HG03457 (cell line): ENCODE measurements at regions not wholly inside any gene's neighbourhood (a gene's known extent, or its start where the extent isn't known, plus 50 kb on each side); places are given as distances from the start of the nearest gene placed in this dataset.
"Not testable (repeated sequence)": the region's sequence is repeated elsewhere in the genome, so short reads cannot be mapped to it uniquely, and the experiment has no call there.

Experiments used
- ATAC-seq: cut with Tn5 transposase; IDR thresholded peaks from one replicate; pipeline ENCODE4 v1.9.1; 2021; ENCODE audit warnings: moderate number of reproducible peaks; ENCODE audit not compliant: unreplicated experiment

DNA sequence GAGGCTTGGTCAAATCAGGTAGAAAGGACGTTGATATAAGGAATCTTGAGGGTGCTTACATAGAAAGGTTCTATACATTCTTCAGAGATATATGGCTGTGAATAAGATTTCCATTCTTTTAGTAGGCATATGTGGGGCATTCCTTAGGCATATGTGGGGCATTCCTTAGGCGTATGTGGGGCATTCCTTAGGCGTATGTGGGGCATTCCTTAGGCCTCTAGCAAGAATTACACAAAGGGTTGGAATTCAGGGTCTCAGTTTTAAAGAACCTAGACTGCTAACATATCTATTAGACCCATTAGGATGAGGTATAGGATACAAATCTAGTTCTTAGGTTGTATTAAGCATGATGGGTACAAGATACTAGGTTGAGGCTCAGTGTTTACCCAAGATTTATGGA, 607.8 kb downstream of the SI start:
- ATAC-seq: no peak

DNA sequence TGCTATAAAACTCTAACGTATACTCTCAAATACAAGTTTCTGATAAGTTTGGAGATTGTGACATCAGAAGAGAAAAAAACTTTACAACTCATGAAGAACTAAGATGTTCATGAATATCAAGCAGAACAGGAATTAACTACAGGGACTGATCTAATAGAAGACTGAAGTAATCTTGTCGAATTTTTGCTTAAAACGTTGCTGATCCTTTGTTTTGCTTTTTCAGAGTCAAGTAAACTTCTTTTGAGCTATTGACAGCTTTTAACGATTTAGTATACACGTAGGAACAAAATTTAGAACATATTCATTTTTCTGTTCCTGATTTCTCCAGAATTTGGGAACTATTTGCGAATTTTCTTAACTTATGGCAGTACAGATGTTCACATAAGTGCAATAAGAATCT, 610.2 kb downstream of the SI start:
- ATAC-seq: no peak

DNA sequence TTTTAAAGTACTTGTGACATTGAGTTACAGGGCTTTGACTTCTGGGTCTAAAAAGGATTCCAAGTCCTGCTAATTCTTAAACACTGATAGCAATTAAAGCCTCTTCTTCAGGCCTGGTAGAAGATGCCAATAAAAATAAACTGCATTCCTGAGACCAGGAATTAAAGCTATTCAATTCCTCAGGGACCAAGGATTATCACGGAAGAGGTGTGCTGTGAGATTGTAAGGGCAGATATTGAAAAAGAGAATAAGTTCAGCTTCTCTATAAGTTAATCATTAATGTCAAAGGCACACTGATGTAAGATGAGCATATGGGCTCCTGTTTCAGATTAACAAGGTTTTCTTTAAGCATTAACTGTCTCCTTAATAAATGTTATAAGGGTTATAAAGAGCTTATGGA, 611.3 kb downstream of the SI start:
- no peak for ATAC-seq

DNA sequence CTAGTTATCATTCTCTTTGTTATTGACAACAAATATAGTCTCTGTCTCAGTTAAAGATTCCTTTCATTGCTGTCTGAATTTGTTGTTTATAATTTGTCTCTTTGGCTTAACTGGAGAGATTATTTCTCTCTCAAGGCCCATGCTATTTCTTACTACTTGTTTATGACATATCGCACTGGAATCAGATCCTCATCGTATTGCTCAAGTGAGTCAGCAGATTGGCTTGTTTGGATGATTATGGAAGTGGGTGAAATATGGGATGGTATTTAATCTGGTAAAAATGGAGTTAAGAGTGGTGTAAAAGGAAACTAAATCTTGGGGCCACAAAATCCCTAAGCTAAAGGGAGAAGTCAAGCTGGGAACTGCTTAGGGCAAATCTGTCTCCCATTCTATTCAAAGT, 613.1 kb downstream of the SI start:
- no peak for ATAC-seq

DNA sequence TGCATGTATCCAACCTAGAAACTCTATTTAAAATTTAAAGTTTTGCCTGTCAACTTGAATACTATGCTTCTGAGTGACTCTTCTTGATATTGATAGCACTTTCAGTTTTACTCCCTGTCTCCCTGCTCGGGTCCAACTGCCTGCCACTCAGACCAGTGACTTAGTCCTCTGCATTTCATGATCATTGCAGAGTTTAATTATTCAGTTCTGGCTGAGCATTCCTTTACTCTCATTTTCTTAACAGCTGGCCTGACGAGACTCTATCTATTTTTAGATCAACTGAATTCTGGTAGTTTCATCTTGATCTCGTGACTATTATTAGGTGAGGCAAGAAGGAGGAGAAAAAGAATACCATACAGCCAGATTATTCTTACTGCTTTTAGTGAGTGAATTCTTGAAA, 617.4 kb downstream of the SI start:
- ATAC-seq: no peak

DNA sequence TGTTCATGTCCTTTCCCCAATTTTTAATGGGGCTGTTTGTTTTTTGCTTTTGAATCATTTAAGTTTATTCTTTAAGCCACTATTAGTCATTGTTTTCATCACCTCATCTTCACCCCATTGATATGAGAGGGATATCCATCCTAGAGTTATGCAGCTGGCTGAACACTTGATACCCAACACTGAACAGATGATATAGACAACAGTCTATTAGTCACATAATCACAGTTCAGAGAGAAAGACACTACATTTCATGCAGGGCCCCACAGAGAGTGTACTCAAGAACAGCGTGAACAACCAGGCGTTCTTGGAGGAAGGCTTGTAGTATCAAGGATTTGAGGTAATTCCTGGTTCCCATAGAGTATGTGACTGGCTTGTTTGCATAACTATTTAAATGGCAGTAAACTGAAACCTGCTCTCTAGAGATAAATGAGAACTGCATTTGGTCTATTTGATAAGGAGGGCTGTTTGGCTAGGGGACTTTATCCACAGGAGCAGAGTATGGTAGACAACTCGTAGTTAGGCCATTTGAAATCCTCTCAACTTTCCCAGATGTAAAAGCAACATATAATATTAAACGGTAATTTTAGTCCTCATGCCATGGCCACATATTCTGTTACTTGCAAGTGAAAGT, 618.7 kb downstream of the SI start:
- ATAC-seq: no peak

DNA sequence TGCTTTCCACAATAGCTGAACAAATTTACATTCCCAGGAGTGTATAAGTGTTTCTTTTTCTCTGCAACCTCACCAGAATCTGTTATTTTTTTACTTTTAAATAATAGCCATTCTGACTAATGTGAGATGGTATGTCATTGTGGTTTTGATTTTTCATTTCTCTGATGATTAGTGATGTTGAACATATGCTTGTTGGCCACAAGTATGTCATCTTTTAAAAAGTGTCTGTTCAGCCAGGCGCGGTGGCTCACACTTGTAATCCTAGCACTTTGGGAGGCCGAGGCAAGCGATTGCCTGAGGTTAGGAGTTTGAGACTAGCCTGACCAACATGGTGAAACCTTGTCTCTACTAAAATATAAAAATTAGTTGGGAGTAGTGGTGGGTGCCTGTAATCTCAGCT, 619.3 kb downstream of the SI start:
- ATAC-seq: no peak

DNA sequence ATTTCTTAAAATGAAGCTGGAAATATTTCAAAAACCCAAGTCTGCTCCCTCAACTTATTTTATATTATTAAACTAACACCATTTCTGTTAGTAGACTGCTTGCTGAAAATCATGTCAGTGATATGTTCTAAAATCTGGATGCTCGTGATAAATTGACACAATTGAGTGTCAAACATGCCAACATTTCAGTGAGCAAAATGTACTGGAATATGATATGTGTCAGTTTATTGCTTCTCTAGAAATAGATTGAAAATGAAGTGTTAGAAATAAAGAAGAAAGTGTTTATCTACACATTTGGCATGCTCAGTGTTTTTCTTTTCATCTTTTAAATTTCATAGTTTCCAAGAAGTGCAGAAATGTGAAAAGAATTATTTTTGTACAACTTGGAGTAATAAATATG, 624.6 kb downstream of the SI start:
- no peak for ATAC-seq

DNA sequence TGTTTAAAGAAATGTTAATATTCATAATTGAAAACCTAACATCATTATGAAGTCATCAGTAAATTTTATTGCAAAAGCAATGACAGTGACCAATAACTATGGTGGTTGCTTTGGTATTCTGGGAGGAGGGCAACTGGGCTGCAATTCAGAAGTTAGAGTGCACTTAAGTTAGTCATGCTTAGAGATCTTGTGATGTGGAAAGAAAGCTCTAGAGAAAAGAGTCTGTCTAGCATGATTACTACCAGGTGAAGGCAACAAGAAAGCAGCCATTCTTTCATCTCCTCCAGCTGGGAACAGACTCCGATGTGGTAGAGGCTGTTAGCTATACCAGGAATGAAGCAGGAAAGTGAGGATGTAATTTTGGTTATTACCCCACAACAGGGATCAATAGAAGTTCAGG, 625.6 kb downstream of the SI start:
- ATAC-seq: no peak

DNA sequence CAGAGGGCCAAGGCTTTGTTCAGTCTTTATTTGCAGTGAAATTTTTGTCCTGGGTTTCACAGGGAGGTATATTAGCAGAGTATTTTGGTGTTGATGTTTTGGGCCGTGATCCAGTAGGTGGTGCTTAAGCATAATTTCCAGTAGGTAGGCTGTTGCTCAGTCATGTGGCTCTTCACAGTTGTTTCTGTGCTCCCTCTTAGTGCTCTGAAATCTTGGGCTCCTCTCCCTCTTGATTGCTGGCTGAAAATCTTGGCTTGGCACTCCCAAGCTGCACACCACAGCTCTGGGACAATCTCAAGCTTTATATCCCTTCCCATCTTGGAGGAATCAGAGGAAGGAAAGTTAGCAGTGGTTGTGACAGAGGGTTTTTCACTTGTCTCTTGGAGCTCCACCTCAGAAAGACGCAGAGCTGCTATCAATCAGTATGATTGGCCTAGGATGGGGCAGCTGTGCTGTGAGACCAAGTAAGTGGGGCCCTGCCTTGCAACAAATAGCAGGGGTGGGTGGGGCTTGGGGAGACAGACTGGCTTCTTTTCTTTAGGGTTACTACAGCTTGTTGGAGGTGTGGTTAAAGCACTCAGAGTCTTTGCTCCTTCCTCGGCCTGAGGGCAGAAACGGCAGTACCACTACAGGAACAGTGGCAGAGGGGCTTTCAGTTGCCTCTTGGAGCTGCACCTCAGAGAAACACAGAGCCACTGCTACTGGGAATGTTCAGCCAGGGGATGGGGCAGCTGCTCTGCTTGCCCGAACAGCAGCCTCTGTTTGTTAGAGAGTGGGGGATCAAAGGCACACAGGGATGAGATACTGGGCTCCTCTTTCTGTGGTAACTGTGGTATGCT, 627.0 kb downstream of the SI start:
- no peak for ATAC-seq

DNA sequence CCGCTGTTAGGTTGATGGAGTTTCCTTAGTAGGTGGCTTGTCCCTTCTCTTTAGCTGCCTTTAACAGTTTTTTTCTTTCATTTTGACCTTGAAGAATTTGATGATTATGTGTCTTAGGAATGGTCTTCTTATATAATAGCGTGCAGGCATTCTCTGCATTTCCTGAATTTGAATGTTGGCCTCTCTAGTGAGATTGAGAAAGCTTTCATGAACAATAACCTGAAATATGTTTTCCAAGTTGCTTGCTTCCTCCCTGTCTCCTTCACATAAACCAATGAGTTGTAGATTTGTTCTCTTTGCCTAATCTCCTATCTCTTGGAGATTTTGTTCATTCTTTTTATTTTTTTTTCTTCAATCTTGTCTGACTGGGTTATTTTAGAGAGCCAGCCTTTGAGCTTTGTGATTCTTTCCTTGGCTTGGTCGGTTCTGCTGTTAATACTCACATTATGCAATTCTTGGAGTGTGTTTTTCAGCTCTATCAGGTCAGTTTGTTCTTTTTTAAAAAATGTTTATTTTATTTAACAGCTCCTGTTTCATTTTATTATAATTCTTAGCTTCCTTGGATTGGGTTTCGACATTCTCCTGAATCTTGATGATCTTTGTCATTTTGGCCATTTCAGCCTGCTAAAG, 627.9 kb downstream of the SI start:
- no peak for ATAC-seq

DNA sequence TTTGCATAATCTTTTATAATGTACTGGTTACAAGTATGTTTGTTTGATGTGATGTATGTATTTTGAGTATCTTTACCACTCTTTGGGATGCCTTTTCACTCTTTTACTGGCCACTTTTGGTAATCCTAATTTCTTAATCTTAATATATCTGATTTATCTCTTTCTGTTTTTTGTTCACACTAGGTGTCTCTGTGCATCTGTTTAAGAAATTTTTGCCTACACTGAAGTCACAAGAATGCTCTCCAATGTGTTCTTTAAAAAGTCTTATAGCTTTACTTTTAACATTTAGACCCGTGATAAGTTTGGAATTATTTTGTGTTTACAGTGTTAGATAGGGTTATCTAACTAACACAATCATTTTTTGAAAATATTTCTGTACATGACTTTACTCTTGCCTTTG, 659.1 kb downstream of the SI start:
- no peak for ATAC-seq

DNA sequence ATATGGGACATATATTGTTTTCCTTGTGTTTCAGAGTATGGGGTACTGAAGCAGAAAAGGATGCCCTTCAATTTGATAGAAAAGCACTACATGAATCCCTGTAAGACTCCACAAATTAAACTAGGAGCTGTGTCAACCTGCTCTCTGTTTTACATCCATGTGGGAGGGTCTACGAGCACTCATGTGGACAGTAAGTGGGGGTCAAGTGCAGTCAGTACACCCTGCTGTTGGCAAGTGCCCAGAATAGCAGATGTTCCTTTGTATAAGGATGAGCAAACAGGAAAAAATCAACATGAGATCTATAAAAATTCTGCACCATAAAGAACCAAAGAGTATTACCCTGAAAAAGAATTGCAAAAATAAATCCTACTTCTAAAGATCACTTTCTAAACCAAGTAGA, 659.9 kb downstream of the SI start:
- ATAC-seq: no peak

DNA sequence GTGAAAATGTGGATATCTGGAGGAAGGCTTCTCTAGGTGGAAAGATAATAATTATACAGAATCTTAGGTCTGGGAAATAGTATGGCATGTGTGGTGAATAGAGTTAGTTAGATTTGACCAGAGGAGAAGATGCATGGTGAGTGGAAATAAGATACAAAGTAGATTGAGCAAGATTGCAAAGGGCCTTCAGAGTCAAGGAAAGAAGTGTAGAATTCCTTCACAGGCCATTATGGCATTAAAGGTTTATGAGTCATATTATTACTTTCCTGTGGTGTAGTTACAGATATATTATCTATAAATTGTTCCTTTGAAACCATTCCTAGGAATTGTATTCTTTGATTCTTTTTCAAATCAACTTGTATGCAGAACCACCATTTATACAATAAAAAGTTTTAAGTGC, 660.3 kb downstream of the SI start:
- no peak for ATAC-seq

DNA sequence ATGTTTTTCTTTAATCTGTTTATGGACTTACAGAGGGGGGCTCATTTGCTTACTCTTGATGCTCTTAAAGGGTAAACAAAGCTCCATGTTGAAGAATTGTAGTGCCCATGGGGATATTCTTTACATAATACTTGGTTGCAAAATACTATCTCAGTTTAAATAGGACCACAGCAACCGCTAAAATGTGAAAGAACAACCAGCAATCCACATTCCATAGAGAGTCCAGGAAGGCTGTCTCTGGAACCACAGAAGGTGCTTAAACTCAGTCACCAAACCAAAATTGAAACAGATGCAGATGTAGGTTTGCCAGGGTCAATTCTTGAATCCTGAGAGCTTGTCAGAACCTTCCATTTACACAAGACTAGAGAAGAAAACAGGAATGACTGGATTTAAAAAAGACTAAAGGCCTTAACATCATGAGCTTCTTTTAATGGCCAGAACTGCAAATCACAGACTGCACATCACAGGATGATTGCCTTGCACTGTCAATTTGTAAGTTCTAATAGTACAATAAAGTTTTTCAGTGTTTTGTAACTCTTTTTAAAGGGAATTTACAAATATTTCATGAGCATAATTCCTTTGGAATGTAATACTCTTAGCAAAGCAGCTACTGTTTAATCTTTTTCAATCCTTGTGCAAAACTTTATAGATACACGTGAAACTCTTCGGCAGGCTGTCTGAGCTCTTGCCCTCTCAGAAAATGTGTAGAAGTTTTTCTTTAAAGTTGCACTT, 661.6 kb downstream of the SI start:
- ATAC-seq: no peak

DNA sequence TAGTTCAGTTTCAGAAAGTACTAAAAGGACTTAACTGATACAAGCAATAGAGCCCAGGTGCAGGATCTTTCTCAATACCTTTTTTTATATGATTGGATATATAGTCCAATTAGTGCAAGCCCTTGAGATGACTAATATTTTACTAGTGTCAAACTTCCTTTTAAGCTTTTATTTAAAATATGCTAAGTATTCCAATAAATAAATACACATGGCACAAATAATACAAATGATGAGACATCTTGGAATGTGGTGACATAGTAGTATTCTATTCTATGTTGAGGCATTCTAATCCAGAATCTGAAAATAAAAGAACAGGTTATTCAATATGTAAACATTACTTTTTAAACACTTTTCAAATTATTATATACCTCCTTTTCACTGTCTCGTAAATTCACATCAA, 670.0 kb downstream of the SI start:
- ATAC-seq: no peak

DNA sequence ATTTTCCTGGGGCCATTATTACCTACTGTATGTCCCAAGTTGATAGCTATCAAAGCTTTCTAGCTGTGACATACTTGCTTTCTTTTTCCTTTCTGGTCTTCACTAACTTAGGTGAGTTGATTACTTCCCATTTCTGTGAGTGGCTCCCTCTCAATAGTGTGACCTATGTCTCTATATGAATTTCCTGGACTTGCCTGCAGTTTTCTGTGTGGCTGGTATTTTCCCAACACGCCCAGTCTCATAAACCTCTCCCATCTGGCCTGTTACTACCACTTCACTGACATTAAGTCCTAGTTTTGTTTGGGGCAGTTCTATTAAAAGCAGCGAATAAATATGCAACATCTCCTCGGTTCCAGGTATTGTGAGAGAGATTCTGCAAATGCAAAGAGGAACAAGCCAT, 671.2 kb downstream of the SI start:
- no peak for ATAC-seq

DNA sequence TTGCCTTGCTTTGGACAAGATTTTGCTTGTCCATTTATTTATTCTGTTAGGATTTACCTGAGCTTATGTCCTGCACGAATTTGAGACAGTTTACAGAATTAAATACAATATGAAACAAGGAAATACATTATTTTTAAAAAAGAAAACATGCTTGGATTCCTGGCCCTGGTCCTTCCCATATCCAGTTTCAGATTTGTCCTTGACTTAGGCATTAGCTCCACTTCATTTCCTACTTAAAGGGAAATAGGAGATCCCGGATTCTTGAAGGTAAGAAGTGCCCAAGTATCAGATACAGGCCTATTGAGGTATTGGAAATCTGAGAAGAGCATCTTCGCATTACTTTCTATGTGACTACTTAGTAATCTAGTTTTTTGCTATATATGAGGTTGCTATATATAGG, 672.0 kb downstream of the SI start:
- no peak for ATAC-seq

DNA sequence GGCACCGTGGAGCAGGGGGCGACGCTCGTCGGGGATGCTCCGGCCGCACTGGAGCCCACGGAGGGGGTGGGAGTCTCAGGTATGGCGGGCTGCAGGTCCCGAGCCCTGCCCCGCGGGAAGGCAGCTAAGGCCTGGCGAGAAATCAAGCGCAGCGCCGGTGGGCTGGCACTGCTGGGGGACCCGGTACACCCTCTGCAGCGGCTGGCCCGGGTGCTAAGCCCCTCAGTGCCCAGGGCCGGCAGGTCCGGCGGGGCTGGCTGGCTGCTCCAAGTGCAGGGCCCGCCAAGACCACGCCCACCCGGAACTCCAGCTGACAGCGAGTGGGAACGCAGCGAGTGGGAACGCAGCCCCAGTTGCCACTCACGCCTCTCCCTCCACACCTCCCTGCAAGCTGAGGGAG, 676.4 kb downstream of the SI start:
- ATAC-seq: no peak

DNA sequence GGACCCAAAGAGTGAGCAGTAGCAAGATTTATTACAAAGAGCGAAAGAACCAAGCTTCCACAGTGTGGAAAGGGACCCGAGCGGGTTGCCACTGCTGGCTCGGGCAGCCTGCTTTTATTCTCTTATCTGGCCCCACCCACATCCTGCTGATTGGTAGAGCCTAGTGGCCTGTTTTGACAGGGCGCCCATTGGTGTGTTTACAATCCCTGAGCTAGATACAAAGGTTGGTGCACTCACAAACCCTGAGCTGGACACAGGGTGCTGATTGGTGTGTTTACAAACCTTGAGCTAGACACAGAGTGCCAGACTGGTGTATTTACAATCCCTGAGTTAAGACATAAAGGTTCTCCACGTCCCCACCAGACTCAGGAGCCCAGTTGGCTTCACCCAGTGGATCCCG, 676.9 kb downstream of the SI start:
- ATAC-seq: not testable (repeated sequence)

DNA sequence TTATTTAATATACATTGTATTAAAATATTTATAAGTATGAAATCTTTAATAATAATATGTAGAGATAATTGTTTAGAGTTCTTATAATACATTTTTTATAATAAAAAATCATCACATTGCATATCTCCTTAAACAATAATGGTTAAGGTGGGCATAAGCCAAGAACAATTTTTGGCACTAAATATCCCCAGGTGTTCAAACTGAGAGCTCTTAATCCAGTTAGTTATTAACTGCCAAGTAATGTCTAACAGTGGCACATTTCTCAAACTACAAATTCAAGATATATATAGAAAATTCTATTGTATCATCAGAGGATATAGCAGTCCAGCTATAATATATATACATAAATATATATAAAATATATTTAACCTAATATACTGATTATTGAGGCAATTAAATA, 680.8 kb downstream of the SI start:
- ATAC-seq: no peak

DNA sequence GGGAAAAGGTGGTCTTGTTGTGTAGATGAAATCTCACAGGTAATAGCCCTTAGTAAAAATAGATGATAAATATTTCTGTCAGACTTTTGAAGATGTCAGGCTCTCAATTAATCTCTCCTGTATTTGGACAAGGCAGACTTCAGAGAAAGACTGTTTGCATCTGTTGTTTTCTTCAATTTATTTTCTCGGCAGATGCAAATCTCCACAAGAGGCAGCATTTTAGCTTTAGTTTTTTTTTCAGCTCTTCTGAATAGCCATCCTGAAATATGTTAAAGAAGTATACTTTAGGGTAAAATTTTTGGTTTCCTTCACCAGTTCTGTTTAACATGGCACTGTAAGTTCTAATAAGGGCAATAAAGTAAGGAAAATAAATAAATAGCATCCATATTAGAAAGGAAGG, 685.1 kb downstream of the SI start:
- no peak for ATAC-seq
